ENCODE measurements at regions not wholly inside any gene's neighbourhood (a gene's known extent, or its start where the extent isn't known, plus 50 kb on each side); places are given as distances from the start of the nearest gene placed in this dataset.

DNA sequence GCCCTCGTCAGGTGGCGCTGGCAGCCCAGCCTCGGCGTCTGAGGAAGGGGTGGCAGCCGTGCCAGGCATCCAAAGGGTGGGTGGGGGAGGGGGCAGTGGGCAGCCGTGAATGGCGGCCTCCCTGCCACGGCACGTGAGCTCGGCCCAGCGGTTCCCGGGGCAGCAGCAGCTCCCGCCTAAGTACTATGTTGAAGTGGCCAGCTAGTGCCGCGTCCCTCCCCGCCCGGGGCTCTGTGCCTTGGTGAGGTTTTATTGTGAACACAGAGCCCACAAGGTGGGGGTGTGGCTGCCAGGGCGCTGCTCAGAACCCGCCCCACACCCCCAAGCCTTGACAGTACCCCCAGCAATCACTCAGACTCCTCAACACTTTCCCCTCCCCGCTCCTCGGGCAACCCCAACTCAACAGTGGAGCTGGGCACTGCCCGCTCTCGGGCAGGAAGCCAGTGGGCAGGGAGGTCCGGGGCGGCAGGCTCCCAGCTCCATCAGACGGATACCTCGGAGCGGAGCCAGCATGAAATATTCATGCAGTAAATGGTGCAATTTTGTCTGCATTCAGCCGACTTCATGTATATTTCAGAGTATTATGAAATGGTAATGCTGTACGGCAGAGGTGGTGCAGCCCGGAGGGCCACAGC is 80.4 kb downstream of the ENGASE start:
- Histone ChIP-seq H3K9ac (no peak overlapping the region), H2AFZ (no peak overlapping the region), H3K9me3 (ENCODE audit: low read depth) (no peaks in the 10 kb centered on the region), H3K79me2 (ENCODE audit: insufficient read depth) (no peaks in the 10 kb centered on the region), H3K4me3 (no peak overlapping the region), H3K4me2 (ENCODE audit: unreplicated experiment) (no peak overlapping the region), H3K36me3 (ENCODE audit: low read depth) (no peaks in the 10 kb centered on the region), H3K9me2 (ENCODE audit: insufficient read depth) (no peaks in the 10 kb centered on the region), H3K4me1 (ENCODE audit: insufficient read depth) (no peaks in the 10 kb centered on the region), H3F3A (ENCODE audit: insufficient read depth) (no peaks in the 10 kb centered on the region), H3K27me3 (replicated peaks; ENCODE audit: insufficient read depth) (peaks cover 9% of the 10 kb centered on the region; the same call in 1 of the 2 replicates), H4K20me1 (ENCODE audit: insufficient read depth) (no peaks in the 10 kb centered on the region), H3K27ac (no peak overlapping the region)
- DNase-seq: no peak
- TF ChIP-seq EZH2 (IDR thresholded peaks at IDR 0.05; ENCODE audit: insufficient read depth, poor library complexity, severe bottlenecking) (no peak), EZH2phosphoT487 (IDR thresholded peaks at IDR 0.05; ENCODE audit: insufficient read depth, low read depth) (no peak)
- in situ Hi-C loops (cut with MboI): no loop called here
- WGBS, 2 experiments (ENCODE audit: low coverage in 1 of 2, low lambda C conversion rate in 2 of 2, missing lambda C conversion rate in 2 of 2): 53 to 56% methylated on average over 18 to 31 of the region's 31 CpGs

DNA sequence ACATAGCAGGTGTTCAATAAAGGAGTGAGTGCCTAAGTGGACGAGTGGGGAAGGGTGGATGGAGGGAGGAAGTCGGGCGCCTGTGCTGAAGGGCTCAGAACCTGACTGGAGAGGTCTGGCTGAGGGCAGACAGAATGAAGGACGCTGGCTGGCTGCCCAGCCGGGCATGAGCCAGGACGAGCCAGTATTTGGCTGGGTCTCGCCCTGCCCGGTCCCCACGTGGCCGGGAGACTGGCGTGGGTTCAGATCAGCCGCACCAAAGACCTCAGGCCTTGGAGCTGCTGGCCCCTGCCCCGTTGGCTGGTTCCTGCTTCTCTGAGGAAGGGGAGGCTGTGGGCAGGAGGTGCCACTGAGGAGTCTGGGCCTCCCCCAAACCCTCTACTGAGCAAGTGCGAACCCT is 79.8 kb downstream of the ENGASE start:
- WGBS, 2 experiments (ENCODE audit: low coverage in 1 of 2, low lambda C conversion rate in 2 of 2, missing lambda C conversion rate in 2 of 2): 49 to 56% methylated on average over 14 of the region's 14 CpGs
- TF ChIP-seq EZH2 (IDR thresholded peaks at IDR 0.05; ENCODE audit: insufficient read depth, poor library complexity, severe bottlenecking) (no peak), EZH2phosphoT487 (IDR thresholded peaks at IDR 0.05; ENCODE audit: insufficient read depth, low read depth) (no peak)
- no peaks in the 10 kb centered on the region for H3F3A ChIP-seq (ENCODE audit: insufficient read depth)

DNA sequence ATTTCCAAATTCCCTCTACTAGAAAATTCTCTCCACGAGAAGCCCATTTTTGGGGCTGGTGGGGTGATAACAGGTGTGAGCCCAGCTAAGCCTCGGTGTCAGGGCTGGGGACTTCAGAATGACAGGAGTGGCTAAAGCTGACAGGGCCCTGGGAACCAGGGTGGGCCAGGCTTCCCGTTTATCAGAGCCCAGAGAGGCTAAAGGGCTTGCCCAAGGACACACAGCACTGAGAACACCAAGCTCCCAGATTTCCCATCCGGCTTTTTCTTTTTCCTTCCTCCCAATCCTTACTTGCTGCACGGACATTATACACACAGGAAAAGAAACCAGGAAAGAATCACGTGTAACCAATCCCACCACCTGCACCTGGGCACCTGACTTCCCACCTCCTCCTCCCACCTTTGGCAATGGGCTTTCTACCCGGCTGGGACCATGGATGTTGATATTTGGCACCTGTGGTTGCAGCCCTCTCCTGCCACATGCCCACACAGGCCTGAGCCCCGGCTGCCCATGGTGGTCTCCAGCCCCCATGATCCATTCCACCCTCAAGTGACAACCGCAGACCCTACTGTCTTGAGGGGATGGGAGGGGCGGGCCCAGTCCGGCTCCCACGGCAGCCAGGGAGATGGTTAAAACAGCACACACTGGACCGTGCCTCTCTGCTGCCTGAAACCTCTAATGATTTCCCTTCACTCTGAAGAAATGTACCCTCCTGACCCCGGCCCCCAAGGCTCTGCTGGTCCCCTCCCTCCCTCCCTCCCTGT is 78.9 kb downstream of the ENGASE start:
- Histone ChIP-seq H3K4me3 (no peak overlapping the region), H3K4me2 (ENCODE audit: unreplicated experiment) (no peak overlapping the region), H2AFZ (no peak overlapping the region), H3K9me3 (ENCODE audit: low read depth) (no peaks in the 10 kb centered on the region), H3K9me2 (ENCODE audit: insufficient read depth) (no peaks in the 10 kb centered on the region), H3K79me2 (ENCODE audit: insufficient read depth) (no peaks in the 10 kb centered on the region), H3K36me3 (ENCODE audit: low read depth) (no peaks in the 10 kb centered on the region), H3K4me1 (ENCODE audit: insufficient read depth) (no peaks in the 10 kb centered on the region), H3F3A (ENCODE audit: insufficient read depth) (no peaks in the 10 kb centered on the region), H3K9ac (no peak overlapping the region), H4K20me1 (ENCODE audit: insufficient read depth) (no peaks in the 10 kb centered on the region), H3K27me3 (replicated peaks; ENCODE audit: insufficient read depth) (peaks cover 6% of the 10 kb centered on the region; the same call in 1 of the 2 replicates), H3K27ac (no peak overlapping the region)
- WGBS, 2 experiments (ENCODE audit: low coverage in 1 of 2, low lambda C conversion rate in 2 of 2, missing lambda C conversion rate in 2 of 2): 40 to 46% methylated on average over 12 to 14 of the region's 14 CpGs
- no peak for DNase-seq
- in situ Hi-C loops (cut with MboI): no loop called here
- TF ChIP-seq EZH2 (IDR thresholded peaks at IDR 0.05; ENCODE audit: insufficient read depth, poor library complexity, severe bottlenecking): no peak
- TF ChIP-seq EZH2phosphoT487 (IDR thresholded peaks at IDR 0.05; ENCODE audit: insufficient read depth, low read depth): no peak

More for the DNA sequence above, 79.8 kb downstream of the ENGASE start:
- no peak overlapping the region for H2AFZ ChIP-seq
- H3K27me3 ChIP-seq (replicated peaks; ENCODE audit: insufficient read depth): peaks cover 9% of the 10 kb centered on the region; the same call in 1 of the 2 replicates
- no peaks in the 10 kb centered on the region for H3K79me2 ChIP-seq (ENCODE audit: insufficient read depth)
- no peaks in the 10 kb centered on the region for H3K36me3 ChIP-seq (ENCODE audit: low read depth)
- DNase-seq: no peak
- H3K4me3 ChIP-seq: no peak overlapping the region
- no peak overlapping the region for H3K9ac ChIP-seq
- H3K4me1 ChIP-seq (ENCODE audit: insufficient read depth): no peaks in the 10 kb centered on the region
- H3K27ac ChIP-seq: no peak overlapping the region
- H3K9me3 ChIP-seq (ENCODE audit: low read depth): no peaks in the 10 kb centered on the region
- no peaks in the 10 kb centered on the region for H4K20me1 ChIP-seq (ENCODE audit: insufficient read depth)
- H3K4me2 ChIP-seq (ENCODE audit: unreplicated experiment): no peak overlapping the region
- H3K9me2 ChIP-seq (ENCODE audit: insufficient read depth): no peaks in the 10 kb centered on the region
- in situ Hi-C loops (cut with MboI): no loop called here

DNA sequence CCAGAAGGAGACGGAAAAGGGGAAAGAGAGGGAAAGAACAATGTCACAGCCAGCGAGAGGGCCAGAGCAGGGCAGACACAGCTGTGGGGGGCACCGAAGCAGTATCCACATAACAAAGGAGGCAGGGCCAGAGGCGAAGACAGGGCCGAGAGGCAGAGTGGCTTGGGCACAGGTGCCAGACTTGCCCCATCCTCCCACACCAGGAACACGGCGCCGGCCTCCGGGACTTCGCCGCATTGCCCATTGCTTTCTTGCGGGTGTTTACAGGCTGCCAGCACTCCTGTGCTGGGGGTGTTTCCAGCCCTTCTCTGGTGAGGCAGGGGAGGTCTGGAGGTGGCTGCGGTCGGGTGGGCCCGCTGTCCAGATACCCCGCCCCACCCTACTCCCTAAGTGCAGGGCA is 78.0 kb downstream of the ENGASE start:
- no peaks in the 10 kb centered on the region for H3K4me1 ChIP-seq (ENCODE audit: insufficient read depth)
- no peaks in the 10 kb centered on the region for H3K9me2 ChIP-seq (ENCODE audit: insufficient read depth)
- H3K4me2 ChIP-seq (ENCODE audit: unreplicated experiment): no peak overlapping the region
- H3K79me2 ChIP-seq (ENCODE audit: insufficient read depth): no peaks in the 10 kb centered on the region
- no peak overlapping the region for H2AFZ ChIP-seq
- H3K4me3 ChIP-seq: no peak overlapping the region
- H3K36me3 ChIP-seq (ENCODE audit: low read depth): no peaks in the 10 kb centered on the region
- in situ Hi-C loops (cut with MboI): no loop called here
- TF ChIP-seq EZH2phosphoT487 (IDR thresholded peaks at IDR 0.05; ENCODE audit: insufficient read depth, low read depth): no peak
- no peak for TF ChIP-seq EZH2 (IDR thresholded peaks at IDR 0.05; ENCODE audit: insufficient read depth, poor library complexity, severe bottlenecking)
- no peak for DNase-seq
- H3K9me3 ChIP-seq (ENCODE audit: low read depth): no peaks in the 10 kb centered on the region
- no peaks in the 10 kb centered on the region for H3F3A ChIP-seq (ENCODE audit: insufficient read depth)
- no peak overlapping the region for H3K9ac ChIP-seq
- peaks cover 6% of the 10 kb centered on the region; the same call in 1 of the 2 replicates for H3K27me3 ChIP-seq (replicated peaks; ENCODE audit: insufficient read depth)
- no peaks in the 10 kb centered on the region for H4K20me1 ChIP-seq (ENCODE audit: insufficient read depth)
- 47 to 53% methylated on average over 13 to 16 of the region's 16 CpGs for WGBS, 2 experiments (ENCODE audit: low coverage in 1 of 2, low lambda C conversion rate in 2 of 2, missing lambda C conversion rate in 2 of 2)
- no peak overlapping the region for H3K27ac ChIP-seq

Data from GM23248 (cell line).